Thymus (tissue), 11 donors: ENCODE measurements at regions not wholly inside any gene's neighbourhood (a gene's known extent, or its start where the extent isn't known, plus 50 kb on each side); places are given as distances from the start of the nearest gene placed in this dataset.

Experiments used
- DNase-seq, 9 donors: peaks; one replicate each; pipeline ENCODE4 v3.0.0-alpha.2; 2013; ENCODE audit warnings: low spot score in 9 of 9, low read depth in 6 of 9, missing footprints in 1 of 9
- H3K27ac ChIP-seq, 2 donors: one replicate each; pipeline ENCODE4 v1.5.1; 2013; ENCODE audit warnings: control low read depth in 1 of 2, low read depth in 1 of 2, low read length in 1 of 2, mild to moderate bottlenecking in 1 of 2, moderate library complexity in 1 of 2
- H3K27me3 ChIP-seq, 2 donors: one replicate each; pipeline ENCODE4 v1.5.1; 2013; ENCODE audit warnings: low read length in 1 of 2; ENCODE audit not compliant: control insufficient read depth in 2 of 2, insufficient read depth in 1 of 2
- H3K36me3 ChIP-seq, 2 donors: one replicate each; pipeline ENCODE4 v1.5.1; 2013; ENCODE audit warnings: low read length in 1 of 2, mild to moderate bottlenecking in 1 of 2, moderate library complexity in 1 of 2; ENCODE audit not compliant: control insufficient read depth in 2 of 2, insufficient read depth in 2 of 2
- H3K4me1 ChIP-seq, 2 donors: one replicate each; pipeline ENCODE4 v1.5.1; 2013; ENCODE audit warnings: low read length in 2 of 2; ENCODE audit not compliant: control insufficient read depth in 2 of 2, insufficient read depth in 2 of 2
- H3K4me3 ChIP-seq, 2 donors: one replicate each; pipeline ENCODE4 v1.5.1; 2013; ENCODE audit warnings: low read length in 2 of 2, control low read depth in 1 of 2, mild to moderate bottlenecking in 1 of 2
- H3K9me3 ChIP-seq, 2 donors: one replicate each; pipeline ENCODE4 v1.5.1; 2013; ENCODE audit warnings: low read length in 1 of 2, mild to moderate bottlenecking in 1 of 2; ENCODE audit not compliant: control insufficient read depth in 2 of 2, insufficient read depth in 1 of 2
- WGBS: extraction: QIAGEN DNeasy Blood & Tissue Kit; methylation state at CpG from one replicate; pipeline ENCODE4 v1.1.7; 2013; 5-methylcytosine and 5-hydroxymethylcytosine counted together
- donor health status: healthy.

DNA sequence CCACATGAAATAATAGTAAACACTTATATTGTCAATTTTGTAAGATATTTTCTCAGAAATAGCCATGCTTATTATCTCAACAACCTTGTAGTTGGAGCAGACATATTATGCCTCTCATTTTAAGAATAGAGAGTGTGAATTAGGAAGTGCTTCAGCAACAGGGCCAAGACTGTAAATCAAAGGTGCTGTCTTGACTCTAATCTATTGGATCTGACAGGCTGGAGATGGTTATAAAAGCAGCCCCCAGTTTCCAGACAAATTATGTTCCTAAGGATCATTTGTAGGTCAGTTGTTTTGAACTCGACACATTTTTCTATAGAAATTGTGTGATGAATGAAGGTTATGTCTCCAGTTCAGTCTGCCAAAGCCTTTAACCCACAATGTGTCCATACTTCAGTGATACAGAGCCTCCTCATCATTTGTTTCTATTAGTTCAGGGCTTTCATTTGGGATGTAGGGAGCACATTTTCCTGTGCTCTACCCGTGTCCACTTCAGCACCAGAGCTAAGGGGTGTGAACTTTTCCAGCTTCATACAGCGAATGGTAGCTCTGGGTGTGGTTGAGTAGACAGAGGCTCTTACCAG is 284.8 kb upstream of the FBXO33 start:
- Histone ChIP-seq H3K4me3 (no peak overlapping the region), H3K36me3 (no peaks in the 10 kb centered on the region), H3K4me1 (no peaks in the 10 kb centered on the region), H3K27me3 (no peaks in the 10 kb centered on the region), H3K9me3 (no peaks in the 10 kb centered on the region), H3K27ac (no peak overlapping the region)
- DNase-seq, result no peak
- 75% methylated on average over 3 of the region's 3 CpGs for WGBS

DNA sequence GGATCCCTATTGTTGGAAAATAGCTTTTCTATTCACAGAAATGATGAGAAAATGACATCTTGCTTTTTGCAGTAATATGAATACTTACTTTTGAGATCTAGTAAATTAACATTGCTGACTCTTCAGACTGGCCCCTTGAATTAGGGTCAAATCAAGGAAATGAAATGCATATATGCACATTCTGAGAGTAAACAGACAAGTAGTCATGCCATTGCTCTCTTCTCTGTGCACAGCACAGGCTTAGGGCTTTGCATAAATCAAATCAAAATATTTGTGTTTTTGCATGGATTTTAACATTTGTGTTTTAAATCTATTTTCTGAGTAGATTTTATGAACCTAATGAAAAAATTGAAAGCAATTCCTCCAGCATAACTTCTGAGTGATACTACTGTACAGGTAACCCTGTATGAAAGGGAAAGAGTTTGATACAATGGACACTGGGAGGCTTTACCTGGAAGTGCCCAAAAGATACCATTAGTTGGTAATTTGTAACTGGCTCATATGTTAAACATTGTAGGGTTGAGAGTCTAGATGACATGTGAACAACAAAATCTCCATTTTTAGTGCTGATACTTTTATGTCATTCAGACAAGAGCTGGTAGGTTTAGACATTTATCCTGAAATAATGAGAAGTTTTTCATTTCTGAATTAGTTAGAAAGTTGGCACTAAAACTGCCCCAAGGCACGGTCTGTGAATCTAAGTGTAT is 280.2 kb upstream of the FBXO33 start:
- no peaks in the 10 kb centered on the region for H3K4me1 ChIP-seq
- no peak for DNase-seq
- no peaks in the 10 kb centered on the region for H3K27me3 ChIP-seq
- H3K36me3 ChIP-seq, result no peaks in the 10 kb centered on the region
- H3K4me3 ChIP-seq, result no peak overlapping the region
- no peaks in the 10 kb centered on the region for H3K9me3 ChIP-seq
- H3K27ac ChIP-seq, result no peak overlapping the region
- 84% methylated on average over 1 of the region's 1 CpG for WGBS

DNA sequence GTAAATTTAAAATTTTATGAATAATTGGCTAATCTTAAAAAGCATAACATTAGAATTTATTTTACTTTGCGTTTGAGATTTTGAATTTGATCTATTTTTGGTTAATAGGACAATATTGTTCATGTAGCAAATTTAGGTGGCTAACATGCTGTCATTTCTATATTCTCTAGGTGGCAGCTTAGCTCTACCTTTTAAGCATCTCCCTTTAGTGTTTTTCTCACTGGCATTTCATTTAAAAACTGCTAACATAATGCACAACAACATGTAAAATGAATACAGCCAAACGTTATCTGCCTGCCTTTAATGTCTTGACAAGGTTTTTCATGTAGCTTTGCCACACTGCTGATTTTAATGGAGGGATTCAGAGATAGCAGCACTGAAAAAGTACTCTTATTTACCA is 272.4 kb upstream of the FBXO33 start:
- Histone ChIP-seq H3K27me3 (no peaks in the 10 kb centered on the region), H3K36me3 (no peaks in the 10 kb centered on the region), H3K4me1 (no peaks in the 10 kb centered on the region), H3K4me3 (no peak overlapping the region), H3K9me3 (no peaks in the 10 kb centered on the region), H3K27ac (no peak overlapping the region)
- DNase-seq, result no peak
- 85% methylated on average over 2 of the region's 2 CpGs for WGBS

DNA sequence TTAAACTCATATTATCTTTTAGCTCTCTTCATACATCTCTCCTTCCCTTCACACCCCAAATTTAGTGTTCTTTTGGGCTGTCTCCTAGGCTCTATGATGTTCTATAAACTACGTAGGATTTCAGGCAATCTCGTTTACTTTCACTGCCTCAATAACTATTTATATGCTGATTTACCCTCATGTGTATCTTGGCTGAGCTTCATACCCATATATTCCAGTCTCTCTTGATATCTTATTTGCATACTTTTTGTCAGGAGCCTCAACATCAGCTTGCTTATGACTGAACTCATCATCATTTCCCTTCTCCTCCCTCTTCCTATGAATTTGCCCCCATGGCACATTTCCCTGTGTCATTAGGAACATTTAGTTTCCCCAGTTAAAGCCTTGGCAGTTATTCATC is 262.1 kb upstream of the FBXO33 start:
- Histone ChIP-seq H3K4me3 (no peak overlapping the region), H3K4me1 (no peaks in the 10 kb centered on the region), H3K27ac (no peak overlapping the region), H3K27me3 (no peaks in the 10 kb centered on the region), H3K36me3 (no peaks in the 10 kb centered on the region), H3K9me3 (no peaks in the 10 kb centered on the region)
- WGBS, result 92% methylated on average over 2 of the region's 2 CpGs
- DNase-seq, result no peak

DNA sequence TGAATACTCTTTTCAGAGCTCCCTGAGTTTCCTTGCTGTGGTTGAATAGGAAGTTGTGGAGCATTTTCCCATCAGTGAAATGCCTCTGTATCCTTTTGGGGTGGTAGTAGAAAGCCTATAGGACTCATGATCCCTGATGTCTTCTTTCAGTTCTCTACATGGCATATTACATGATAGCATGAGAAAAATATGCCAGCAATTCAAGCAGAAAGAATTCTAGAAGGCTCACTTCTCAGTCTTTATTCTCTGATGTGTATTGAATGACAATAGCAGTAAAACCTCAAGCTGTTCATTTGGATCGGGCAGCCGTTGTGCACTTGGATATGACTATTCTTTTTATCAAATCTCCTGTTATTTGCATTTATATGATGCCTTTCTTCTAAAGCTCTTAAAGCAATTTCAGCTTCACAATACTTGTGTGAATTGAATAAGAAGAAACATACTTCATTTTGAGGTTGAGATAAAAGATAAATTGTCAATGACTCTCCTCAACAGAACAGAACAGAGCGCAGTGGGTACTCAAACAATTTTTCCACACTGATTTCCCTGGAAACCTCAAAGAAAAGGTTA is 251.5 kb upstream of the FBXO33 start:
- WGBS, result 97% methylated on average over 3 of the region's 3 CpGs
- H3K27me3 ChIP-seq, result no peaks in the 10 kb centered on the region
- no peak overlapping the region for H3K27ac ChIP-seq
- no peak for DNase-seq
- H3K4me1 ChIP-seq, result no peaks in the 10 kb centered on the region
- no peaks in the 10 kb centered on the region for H3K36me3 ChIP-seq
- no peak overlapping the region for H3K4me3 ChIP-seq
- no peaks in the 10 kb centered on the region for H3K9me3 ChIP-seq

DNA sequence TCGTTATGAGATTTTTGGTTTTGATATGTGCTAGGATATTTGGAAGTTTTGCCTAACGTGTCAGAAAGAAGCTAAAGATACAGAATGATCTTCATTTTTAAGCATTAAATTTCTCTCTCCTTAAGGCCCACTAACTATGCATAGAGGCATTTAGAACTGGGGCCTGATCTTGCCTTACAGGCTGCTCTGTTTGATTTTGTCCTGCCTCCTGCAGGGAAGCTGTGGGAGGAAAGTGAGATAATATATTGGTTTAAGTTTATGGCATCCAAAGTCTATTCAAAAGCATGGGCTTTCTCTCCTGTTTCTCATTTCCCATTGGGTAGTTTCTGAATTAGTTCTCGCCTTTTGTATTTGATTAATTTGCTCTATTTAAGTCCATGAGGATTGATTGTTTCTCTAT is 250.3 kb upstream of the FBXO33 start:
- Histone ChIP-seq H3K4me3 (no peak overlapping the region), H3K9me3 (no peaks in the 10 kb centered on the region), H3K4me1 (no peaks in the 10 kb centered on the region), H3K27me3 (no peaks in the 10 kb centered on the region), H3K27ac (no peak overlapping the region), H3K36me3 (no peaks in the 10 kb centered on the region)
- no peak for DNase-seq
- WGBS, result 88% methylated on average over 3 of the region's 3 CpGs

DNA sequence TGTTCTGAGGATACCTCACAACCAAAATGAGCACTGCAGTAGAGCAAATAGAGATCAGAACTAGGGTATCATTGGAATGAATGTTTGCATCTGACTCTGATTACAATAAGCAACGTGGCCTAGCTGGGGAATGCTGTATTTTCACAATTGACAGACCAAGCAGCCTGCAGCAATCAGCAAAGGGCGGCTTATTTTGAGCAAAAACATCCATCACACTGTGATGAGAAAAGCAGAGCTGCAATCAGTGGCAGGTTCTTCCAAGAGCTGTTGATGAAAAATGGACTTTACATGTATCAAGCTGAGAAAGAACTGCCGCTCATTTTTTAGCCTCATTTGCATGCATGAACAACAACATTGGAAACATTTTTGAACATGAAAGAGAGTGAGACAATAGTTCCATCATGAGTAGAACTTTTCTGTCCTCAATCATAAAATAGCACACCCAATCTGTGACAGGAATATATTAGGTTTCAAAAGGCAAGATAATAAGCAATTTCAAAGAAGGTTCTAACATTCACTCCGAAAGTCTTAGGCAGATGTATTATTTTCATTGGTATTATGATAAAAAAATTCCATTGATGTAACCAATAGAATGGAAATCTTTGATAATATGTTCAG is 249.7 kb upstream of the FBXO33 start:
- Histone ChIP-seq H3K27ac (no peak overlapping the region), H3K36me3 (no peaks in the 10 kb centered on the region), H3K4me1 (no peaks in the 10 kb centered on the region), H3K4me3 (no peak overlapping the region), H3K9me3 (no peaks in the 10 kb centered on the region), H3K27me3 (no peaks in the 10 kb centered on the region)
- 79% methylated on average over 4 of the region's 4 CpGs for WGBS
- no peak for DNase-seq

DNA sequence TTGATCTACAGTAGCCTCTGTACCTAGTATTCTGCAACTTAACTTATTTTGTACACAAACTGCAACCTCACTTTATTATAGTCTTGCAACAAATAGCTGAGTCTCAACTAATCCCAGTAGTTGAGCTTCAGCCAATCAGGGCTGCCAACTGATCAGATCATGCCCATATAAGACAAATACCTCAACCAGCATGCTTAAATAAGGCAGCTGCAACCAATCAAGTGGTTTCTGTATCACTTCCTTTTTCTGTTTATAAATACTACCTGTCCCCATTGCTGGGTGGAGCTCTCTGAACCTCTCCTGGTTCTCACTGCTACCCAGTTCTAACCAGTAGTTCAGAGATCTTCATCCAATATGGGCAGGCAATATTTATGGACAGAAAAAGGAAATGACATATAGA is 248.5 kb upstream of the FBXO33 start:
- H3K36me3 ChIP-seq, result no peaks in the 10 kb centered on the region
- H3K9me3 ChIP-seq, result no peaks in the 10 kb centered on the region
- no peak for DNase-seq
- H3K27me3 ChIP-seq, result no peaks in the 10 kb centered on the region
- H3K4me3 ChIP-seq, result no peak overlapping the region
- H3K27ac ChIP-seq, result no peak overlapping the region
- no peaks in the 10 kb centered on the region for H3K4me1 ChIP-seq

DNA sequence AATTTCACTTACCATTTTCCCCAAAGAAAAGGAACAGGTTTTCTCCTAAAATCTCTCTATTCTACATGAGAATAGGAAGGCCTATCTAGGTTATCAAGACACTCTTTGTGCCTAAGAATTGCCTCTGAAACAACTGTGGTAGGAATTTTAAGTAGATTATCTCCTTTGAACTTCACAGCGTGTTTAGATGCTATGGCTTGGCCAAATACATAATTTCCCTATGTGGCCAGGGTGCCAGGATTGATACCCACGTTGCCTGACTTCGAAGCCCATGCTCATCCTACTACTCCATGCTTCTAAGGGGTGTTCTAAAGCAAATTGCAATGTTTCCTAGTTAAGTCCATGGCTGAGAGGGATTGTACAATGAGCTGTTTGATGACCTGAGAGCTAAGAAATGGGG is 241.5 kb upstream of the FBXO33 start:
- 53% methylated on average over 3 of the region's 3 CpGs for WGBS
- H3K4me3 ChIP-seq, result no peak overlapping the region
- DNase-seq, result no peak
- H3K4me1 ChIP-seq, result no peaks in the 10 kb centered on the region
- no peak overlapping the region for H3K27ac ChIP-seq
- no peaks in the 10 kb centered on the region for H3K36me3 ChIP-seq
- H3K27me3 ChIP-seq, result no peaks in the 10 kb centered on the region
- no peaks in the 10 kb centered on the region for H3K9me3 ChIP-seq
